WERI-Rb-1 (cell line): ENCODE measurements at regions not wholly inside any gene's neighbourhood (a gene's known extent, or its start where the extent isn't known, plus 50 kb on each side); places are given as distances from the start of the nearest gene placed in this dataset.

Experiments used
- DNase-seq: peaks from one replicate; pipeline ENCODE4 v3.0.0-alpha.2; 2020
- H3K27ac ChIP-seq: fragments of 250-450 bp; sonication (Bioruptor Pico); 2 replicates; pipeline ENCODE4 v1.5.1; 2020; ENCODE audit warnings: mild to moderate bottlenecking, moderate library complexity
- H3K27me3 ChIP-seq: fragments of 250-450 bp; sonication (Bioruptor Pico); 2 replicates; pipeline ENCODE4 v1.5.1; 2021; ENCODE audit warnings: mild to moderate bottlenecking, low read depth, moderate library complexity; ENCODE audit not compliant: insufficient read depth, severe bottlenecking
- H3K36me3 ChIP-seq: fragments of 250-450 bp; sonication (Bioruptor Pico); 2 replicates; pipeline ENCODE4 v1.5.1; 2020; ENCODE audit warnings: mild to moderate bottlenecking, moderate library complexity
- H3K4me3 ChIP-seq: 2 replicates; pipeline ENCODE4 v1.5.1; 2011; ENCODE audit warnings: low read depth, mild to moderate bottlenecking, control low read depth, low read length
- H3K9me3 ChIP-seq: fragments of 250-450 bp; sonication (Bioruptor Pico); 2 replicates; pipeline ENCODE4 v1.5.1; 2021; ENCODE audit warnings: mild to moderate bottlenecking, moderate library complexity; ENCODE audit not compliant: severe bottlenecking
- CTCF ChIP-seq: IDR thresholded peaks from 2 replicates; pipeline ENCODE4 v1.5.1; 2011; ENCODE audit warnings: low read depth, mild to moderate bottlenecking, control low read depth, inconsistent platforms, low read length

GRCh38 chr2:134144081-134144596 lies 109.7 kb upstream of the MGAT5 start:
- Histone ChIP-seq H3K27ac (peak overlapping the region; percentile 72), H3K36me3 (no peaks in the 10 kb centered on the region; the same call in 1 of the 2 replicates), H3K9me3 (no peaks in the 10 kb centered on the region), H3K4me3 (no peak overlapping the region; the same call in 1 of the 2 replicates), H3K27me3 (no peaks in the 10 kb centered on the region)
- peak; percentile 84 for DNase-seq
- 0 out of 2 replicates have a peak, but pooled peaks have one; percentile 5 for TF ChIP-seq CTCF

- H3K36me3 ChIP-seq = no peaks in the 10 kb centered on the region; the same call in 1 of the 2 replicates
Observed at GRCh38 chr2:134144651-134145050, 109.2 kb upstream of the MGAT5 start.

GRCh38 chr2:134145519-134145918 lies 108.4 kb upstream of the MGAT5 start:
- no peak for TF ChIP-seq CTCF
- no peak overlapping the region for H3K4me3 ChIP-seq
- H3K9me3 ChIP-seq = no peaks in the 10 kb centered on the region
- no peaks in the 10 kb centered on the region; the same call in 1 of the 2 replicates for H3K36me3 ChIP-seq
- no peaks in the 10 kb centered on the region for H3K27me3 ChIP-seq
- peak overlapping the region; percentile 72 for H3K27ac ChIP-seq
- no peak for DNase-seq

More at GRCh38 chr2:134144651-134145050, 109.2 kb upstream of the MGAT5 start:
- TF ChIP-seq CTCF = no peak
- Histone ChIP-seq H3K9me3 (no peaks in the 10 kb centered on the region), H3K27ac (peak overlapping the region; percentile 72), H3K4me3 (no peak overlapping the region; the same call in 1 of the 2 replicates), H3K27me3 (no peaks in the 10 kb centered on the region)
- DNase-seq = no peak

GRCh38 chr2:134146161-134146560 lies 107.7 kb upstream of the MGAT5 start:
- TF ChIP-seq CTCF = no peak
- no peaks in the 10 kb centered on the region for H3K27me3 ChIP-seq
- no peaks in the 10 kb centered on the region for H3K9me3 ChIP-seq
- no peak for DNase-seq
- H3K4me3 ChIP-seq = no peak overlapping the region
- H3K36me3 ChIP-seq = no peaks in the 10 kb centered on the region; the same call in 1 of the 2 replicates
- H3K27ac ChIP-seq = no peak overlapping the region

GRCh38 chr2:134146620-134147019 lies 107.3 kb upstream of the MGAT5 start:
- H3K36me3 ChIP-seq = no peaks in the 10 kb centered on the region; the same call in 1 of the 2 replicates
- no peak for DNase-seq
- H3K4me3 ChIP-seq = no peak overlapping the region
- H3K9me3 ChIP-seq = no peaks in the 10 kb centered on the region
- no peak for TF ChIP-seq CTCF
- no peaks in the 10 kb centered on the region for H3K27me3 ChIP-seq
- no peak overlapping the region for H3K27ac ChIP-seq

- Histone ChIP-seq H3K36me3 (no peaks in the 10 kb centered on the region; the same call in 1 of the 2 replicates), H3K27ac (peak overlapping the region; percentile 74)
- no peak for TF ChIP-seq CTCF
Observed at GRCh38 chr2:134148172-134148571, 105.7 kb upstream of the MGAT5 start.

More at GRCh38 chr2:134148172-134148571, 105.7 kb upstream of the MGAT5 start:
- no peaks in the 10 kb centered on the region for H3K9me3 ChIP-seq
- H3K4me3 ChIP-seq = no peak overlapping the region
- DNase-seq = no peak
- H3K27me3 ChIP-seq = no peaks in the 10 kb centered on the region
